ENCODE measurements at regions not wholly inside any gene's neighbourhood (a gene's known extent, or its start where the extent isn't known, plus 50 kb on each side); places are given as distances from the start of the nearest gene placed in this dataset.

DNA sequence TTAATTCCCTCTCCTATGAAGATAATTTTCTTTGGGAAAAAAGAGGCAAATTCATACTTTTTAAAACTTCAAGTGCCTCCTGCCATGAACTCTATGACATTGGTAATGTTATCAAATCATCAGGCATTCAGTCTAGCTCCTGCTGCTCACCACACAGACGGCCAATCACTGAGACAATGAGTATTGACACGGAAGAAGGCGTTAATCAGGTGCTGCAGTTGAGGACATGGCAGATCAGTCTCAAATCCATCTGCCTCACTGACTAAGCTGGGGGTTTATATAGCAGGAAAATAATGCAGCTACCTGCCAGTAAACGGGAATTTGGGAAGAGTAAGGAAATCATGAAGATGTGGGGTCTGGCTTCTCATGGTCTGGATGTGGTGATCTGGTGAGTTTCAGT lies 1087.7 kb downstream of the CDH9 start:
- Histone ChIP-seq H3K4me2 (ENCODE audit: low read depth, low read length) (no peak overlapping the region), H3F3A (ENCODE audit: insufficient read depth, low read length) (peaks cover 9% of the 10 kb centered on the region), H3K9me3 (replicated peaks; ENCODE audit: insufficient read depth, low read length) (no peaks in the 10 kb centered on the region), H3K4me1 (ENCODE audit: low read length) (peaks cover 11% of the 10 kb centered on the region), H3K79me2 (ENCODE audit: low read length) (no peaks in the 10 kb centered on the region), H3K9me2 (replicated peaks; ENCODE audit: insufficient read depth, low read length) (no peaks in the 10 kb centered on the region), H3K27ac (ENCODE audit: low read length) (no peak overlapping the region), H3K9ac (ENCODE audit: low read length) (no peak overlapping the region), H2AFZ (ENCODE audit: low read length) (no peak overlapping the region), H3K4me3 (ENCODE audit: low read length) (no peak overlapping the region), H4K20me1 (ENCODE audit: insufficient read depth, low read length) (no peaks in the 10 kb centered on the region), H3K27me3 (replicated peaks; ENCODE audit: insufficient read depth, low read length) (no peaks in the 10 kb centered on the region), H3K36me3 (replicated peaks; ENCODE audit: insufficient read depth, low read length) (no peaks in the 10 kb centered on the region)
- TF ChIP-seq CTCF (IDR thresholded peaks at IDR 0.05; ENCODE audit: low read length) (no peak), EZH2phosphoT487 (IDR thresholded peaks at IDR 0.05; ENCODE audit: low read length) (no peak), EZH2 (optimal IDR thresholded peaks at IDR 0.05; ENCODE audit: low read depth, low read length) (no peak)
- no peak for DNase-seq

GRCh38 chr5:25948278-25948677 lies 1090.1 kb downstream of the CDH9 start:
- Histone ChIP-seq H3K4me1 (ENCODE audit: low read length) (no peaks in the 10 kb centered on the region), H4K20me1 (ENCODE audit: insufficient read depth, low read length) (no peaks in the 10 kb centered on the region), H3K9me2 (replicated peaks; ENCODE audit: insufficient read depth, low read length) (no peaks in the 10 kb centered on the region), H3K27ac (ENCODE audit: low read length) (no peak overlapping the region), H3K79me2 (ENCODE audit: low read length) (no peaks in the 10 kb centered on the region), H3F3A (ENCODE audit: insufficient read depth, low read length) (no peaks in the 10 kb centered on the region), H3K4me2 (ENCODE audit: low read depth, low read length) (no peak overlapping the region), H3K27me3 (replicated peaks; ENCODE audit: insufficient read depth, low read length) (no peaks in the 10 kb centered on the region), H3K9me3 (replicated peaks; ENCODE audit: insufficient read depth, low read length) (no peaks in the 10 kb centered on the region), H3K9ac (ENCODE audit: low read length) (no peak overlapping the region), H3K36me3 (replicated peaks; ENCODE audit: insufficient read depth, low read length) (no peaks in the 10 kb centered on the region), H3K4me3 (ENCODE audit: low read length) (no peak overlapping the region), H2AFZ (ENCODE audit: low read length) (no peak overlapping the region)
- no peak for TF ChIP-seq EZH2phosphoT487 (IDR thresholded peaks at IDR 0.05; ENCODE audit: low read length)
- TF ChIP-seq CTCF (IDR thresholded peaks at IDR 0.05; ENCODE audit: low read length) = no peak
- TF ChIP-seq EZH2 (optimal IDR thresholded peaks at IDR 0.05; ENCODE audit: low read depth, low read length) = no peak
- DNase-seq = no peak

GRCh38 chr5:25944786-25945185 lies 1093.6 kb downstream of the CDH9 start:
- Histone ChIP-seq H3K27me3 (replicated peaks; ENCODE audit: insufficient read depth, low read length) (no peaks in the 10 kb centered on the region), H3K4me1 (ENCODE audit: low read length) (no peaks in the 10 kb centered on the region), H3K9me3 (replicated peaks; ENCODE audit: insufficient read depth, low read length) (no peaks in the 10 kb centered on the region), H3K9ac (ENCODE audit: low read length) (no peak overlapping the region), H2AFZ (ENCODE audit: low read length) (no peak overlapping the region), H3K4me2 (ENCODE audit: low read depth, low read length) (no peak overlapping the region), H3K79me2 (ENCODE audit: low read length) (no peaks in the 10 kb centered on the region), H4K20me1 (ENCODE audit: insufficient read depth, low read length) (no peaks in the 10 kb centered on the region; the same call in 1 of the 2 replicates), H3K9me2 (replicated peaks; ENCODE audit: insufficient read depth, low read length) (no peaks in the 10 kb centered on the region), H3K27ac (ENCODE audit: low read length) (no peak overlapping the region), H3F3A (ENCODE audit: insufficient read depth, low read length) (no peaks in the 10 kb centered on the region), H3K4me3 (ENCODE audit: low read length) (no peak overlapping the region), H3K36me3 (replicated peaks; ENCODE audit: insufficient read depth, low read length) (no peaks in the 10 kb centered on the region)
- TF ChIP-seq CTCF (IDR thresholded peaks at IDR 0.05; ENCODE audit: low read length) (no peak), EZH2phosphoT487 (IDR thresholded peaks at IDR 0.05; ENCODE audit: low read length) (no peak), EZH2 (optimal IDR thresholded peaks at IDR 0.05; ENCODE audit: low read depth, low read length) (no peak)
- DNase-seq = no peak

Measured in MM.1S (cell line).